GM23338 (cell line): ENCODE measurements at regions not wholly inside any gene's neighbourhood (a gene's known extent, or its start where the extent isn't known, plus 50 kb on each side); places are given as distances from the start of the nearest gene placed in this dataset.

ENCODE experiments used
- ATAC-seq: fragments of 200-7000 bp; cut with Tn5 transposase; 3 replicates; pipeline ENCODE4 v1.9.1; 2020
- DNase-seq: peaks from one replicate; pipeline ENCODE4 v3.0.0-alpha.2; 2015; ENCODE audit warnings: low spot score
- H2AFZ ChIP-seq: fragments of 200-600 bp; sonication (generic); 2 replicates; pipeline ENCODE4 v1.8.0; 2016; ENCODE audit warnings: antibody characterized with exemption, mild to moderate bottlenecking, moderate library complexity
- H3F3A ChIP-seq: fragments of 200-600 bp; sonication (generic); replicated peaks from 2 replicates; pipeline ENCODE4 v1.8.0; 2017; ENCODE audit warnings: antibody characterized with exemption, mixed run types, low read depth
- H3K27ac ChIP-seq: fragments of 200-600 bp; sonication (generic); 2 replicates; pipeline ENCODE4 v1.6.1; 2016; ENCODE audit warnings: low read depth
- H3K27me3 ChIP-seq: fragments of 200-600 bp; sonication (generic); 2 replicates; pipeline ENCODE4 v1.8.0; 2016; ENCODE audit warnings: mild to moderate bottlenecking, mixed run types, moderate library complexity; ENCODE audit not compliant: insufficient read depth
- H3K36me3 ChIP-seq: fragments of 200-600 bp; sonication (generic); 2 replicates; pipeline ENCODE4 v1.8.0; 2016; ENCODE audit warnings: mild to moderate bottlenecking; ENCODE audit not compliant: insufficient read depth
- H3K4me1 ChIP-seq: fragments of 200-600 bp; sonication (generic); 2 replicates; pipeline ENCODE4 v1.8.0; 2016; ENCODE audit warnings: mild to moderate bottlenecking, moderate library complexity; ENCODE audit not compliant: insufficient read depth
- H3K4me2 ChIP-seq: fragments of 200-600 bp; sonication (generic); 2 replicates; pipeline ENCODE4 v1.7.1; 2017; ENCODE audit warnings: mixed run types
- H3K4me3 ChIP-seq: fragments of 200-600 bp; sonication (generic); 2 replicates; pipeline ENCODE4 v1.6.1; 2016; ENCODE audit warnings: mixed run types
- H3K79me2 ChIP-seq: fragments of 200-600 bp; sonication (generic); replicated peaks from 2 replicates; pipeline ENCODE4 v1.8.0; 2017; ENCODE audit warnings: mild to moderate bottlenecking; ENCODE audit not compliant: insufficient read depth
- H3K9me2 ChIP-seq: fragments of 200-600 bp; sonication (generic); 2 replicates; pipeline ENCODE4 v1.8.0; 2017; ENCODE audit not compliant: insufficient read depth
- H4K20me1 ChIP-seq: fragments of 200-600 bp; sonication (generic); replicated peaks from 2 replicates; pipeline ENCODE4 v1.8.0; 2017; ENCODE audit warnings: mild to moderate bottlenecking; ENCODE audit not compliant: insufficient read depth
- H3K27ac Mint-ChIP-seq: 2 replicates; pipeline ENCODE4 v1.8.0; 2020; ENCODE audit warnings: inconsistent platforms, mild to moderate bottlenecking, moderate library complexity, mixed read lengths
- H3K27me3 Mint-ChIP-seq: 3 replicates; pipeline ENCODE4 v1.8.0; 2022; ENCODE audit warnings: low read depth, mild to moderate bottlenecking, moderate library complexity, mixed read lengths, inconsistent platforms; ENCODE audit not compliant: insufficient read depth, poor library complexity
- H3K36me3 Mint-ChIP-seq: 3 replicates; pipeline ENCODE4 v1.8.0; 2021; ENCODE audit warnings: low read depth, mild to moderate bottlenecking, inconsistent platforms, moderate library complexity, mixed read lengths
- H3K4me1 Mint-ChIP-seq: 3 replicates; pipeline ENCODE4 v1.8.0; 2020; ENCODE audit warnings: mild to moderate bottlenecking, inconsistent platforms, mixed read lengths
- H3K4me3 Mint-ChIP-seq: 3 replicates; pipeline ENCODE4 v1.8.0; 2021; ENCODE audit warnings: moderate library complexity, mild to moderate bottlenecking, inconsistent platforms, mixed read lengths
- H3K9me3 Mint-ChIP-seq: 3 replicates; pipeline ENCODE4 v1.8.0; 2020; ENCODE audit warnings: moderate library complexity, mild to moderate bottlenecking, inconsistent platforms, mixed read lengths
- CREB1 ChIP-seq: fragments of 250-450 bp; sonication (Bioruptor Pico); IDR thresholded peaks from 2 replicates; pipeline ENCODE4 v1.5.0; 2020; ENCODE audit warnings: low read depth, mild to moderate bottlenecking, moderate library complexity
- ETS1 ChIP-seq: IDR thresholded peaks from 2 replicates; pipeline ENCODE4 v1.6.1; 2016; ENCODE audit warnings: antibody characterized with exemption
- EZH2 ChIP-seq: fragments of 200-600 bp; sonication (generic); IDR thresholded peaks from one replicate; pipeline ENCODE4 v1.8.0; 2017; ENCODE audit warnings: antibody characterized with exemption, mild to moderate bottlenecking, low read depth; ENCODE audit not compliant: unreplicated experiment
- NANOG ChIP-seq: IDR thresholded peaks from 2 replicates; pipeline ENCODE4 v1.6.1; 2016; ENCODE audit warnings: antibody characterized with exemption, borderline replicate concordance
- POLR2AphosphoS5 ChIP-seq: IDR thresholded peaks from 2 replicates; pipeline ENCODE4 v1.6.1; 2016; ENCODE audit warnings: antibody characterized with exemption, low read depth
- REST ChIP-seq: IDR thresholded peaks from one replicate; pipeline ENCODE4 v1.6.1; 2018; ENCODE audit warnings: antibody characterized with exemption; ENCODE audit not compliant: unreplicated experiment
- ZNF114 ChIP-seq: fragments of 250-450 bp; sonication (Bioruptor Pico); IDR thresholded peaks from 2 replicates; pipeline ENCODE4 v1.5.0; 2020; ENCODE audit warnings: mild to moderate bottlenecking, moderate library complexity
- ZNF331 ChIP-seq: fragments of 250-450 bp; sonication (Bioruptor Pico); IDR thresholded peaks from 2 replicates; pipeline ENCODE4 v1.5.0; 2020; ENCODE audit warnings: low read depth, mild to moderate bottlenecking, moderate library complexity
- ZNF462 ChIP-seq: fragments of 250-450 bp; sonication (Bioruptor Pico); IDR thresholded peaks from 2 replicates; pipeline ENCODE4 v1.5.0; 2020; ENCODE audit warnings: mild to moderate bottlenecking, moderate library complexity

GRCh38 chr4:160592258-160592657, 1489.4 kb downstream of the RAPGEF2 start (continued):
- no peak for TF ChIP-seq NANOG

GRCh38 chr4:160595646-160596045, 1492.8 kb downstream of the RAPGEF2 start:
- Histone ChIP-seq H3K4me3 (no peak overlapping the region), H3K4me1 (peaks cover 19% of the 10 kb centered on the region), H3K27me3 (no peaks in the 10 kb centered on the region), H2AFZ (no peak overlapping the region), H3K27ac (no peak overlapping the region), H3K4me2 (no peak overlapping the region), H3K9me2 (no peaks in the 10 kb centered on the region), H3K79me2 (no peaks in the 10 kb centered on the region), H4K20me1 (no peaks in the 10 kb centered on the region), H3F3A (no peaks in the 10 kb centered on the region), H3K36me3 (no peaks in the 10 kb centered on the region)
- H3K27me3 Mint-ChIP-seq = no peaks in the 10 kb centered on the region
- peaks cover 17% of the 10 kb centered on the region for H3K4me1 Mint-ChIP-seq
- no peaks in the 10 kb centered on the region for H3K9me3 Mint-ChIP-seq
- TF ChIP-seq REST = no peak
- no peak for TF ChIP-seq POLR2AphosphoS5
- H3K27ac Mint-ChIP-seq = no peak overlapping the region
- no peaks in the 10 kb centered on the region for H3K36me3 Mint-ChIP-seq
- ATAC-seq (no peak), DNase-seq (no peak)
- H3K4me3 Mint-ChIP-seq = no peak overlapping the region

- H3K27me3 Mint-ChIP-seq = no peaks in the 10 kb centered on the region
- DNase-seq = no peak
- H3K4me3 Mint-ChIP-seq = no peak overlapping the region
- TF ChIP-seq CREB1 (CRISPR knock-in tag) (no peak), ZNF462 (CRISPR knock-in tag) (no peak), NANOG (no peak), EZH2 (no peak), POLR2AphosphoS5 (no peak), ZNF114 (CRISPR knock-in tag) (no peak), ETS1 (no peak), ZNF331 (CRISPR knock-in tag) (no peak)
Measured at GRCh38 chr4:160604541-160604940, 1501.7 kb downstream of the RAPGEF2 start.

More at GRCh38 chr4:160604541-160604940, 1501.7 kb downstream of the RAPGEF2 start:
- no peak overlapping the region for H3K4me2 ChIP-seq
- no peak overlapping the region for H3K4me3 ChIP-seq
- no peaks in the 10 kb centered on the region for H3K36me3 Mint-ChIP-seq
- no peaks in the 10 kb centered on the region for H3K4me1 Mint-ChIP-seq
- no peaks in the 10 kb centered on the region for H3F3A ChIP-seq
- H3K9me3 Mint-ChIP-seq = no peaks in the 10 kb centered on the region; the same call in 2 of the 3 replicates
- no peaks in the 10 kb centered on the region for H4K20me1 ChIP-seq
- ATAC-seq = no peak
- H3K4me1 ChIP-seq = no peaks in the 10 kb centered on the region
- H3K27me3 ChIP-seq = no peaks in the 10 kb centered on the region
- no peaks in the 10 kb centered on the region for H3K9me2 ChIP-seq
- no peaks in the 10 kb centered on the region for H3K79me2 ChIP-seq
- no peak overlapping the region for H3K27ac Mint-ChIP-seq
- H3K27ac ChIP-seq = no peak overlapping the region
- H3K36me3 ChIP-seq = no peaks in the 10 kb centered on the region
- no peak overlapping the region for H2AFZ ChIP-seq
